CD4-positive, alpha-beta T cell (primary cell): ENCODE measurements at regions not wholly inside any gene's neighbourhood (a gene's known extent, or its start where the extent isn't known, plus 50 kb on each side); places are given as distances from the start of the nearest gene placed in this dataset.

Experiments
- ATAC-seq: fragments of 200-7000 bp; cut with Tn5 transposase; one replicate; pipeline ENCODE4 v1.10.0; 2022; ENCODE audit warnings: mild to moderate bottlenecking; ENCODE audit not compliant: poor library complexity
- CTCF ChIA-PET: fragments of 350-600 bp; sonication (Branson Sonifier 250); formaldehyde crosslinking; loops from one replicate; lab custom pipeline; 2021; ENCODE audit warnings: antibody characterized with exemption, inconsistent platforms; lab: Charles Lee
- POLR2A ChIA-PET: fragments of 350-600 bp; sonication (Branson Sonifier 250); formaldehyde crosslinking; loops from one replicate; lab custom pipeline; 2021; ENCODE audit warnings: antibody characterized with exemption, inconsistent platforms; lab: Charles Lee
- DNase-seq, 14 experiments: peaks; one replicate each; pipeline ENCODE4 v3.0.0-alpha.2; 2013 to 2020; ENCODE audit warnings: mixed read lengths in 2 of 14
- H3K27ac ChIP-seq, 2 donors: one replicate each; pipeline versions ENCODE4 v1.5.1 to v1.7.0; 2013; ENCODE audit warnings: low read length in 2 of 2, low read depth in 1 of 2, mild to moderate bottlenecking in 1 of 2
- H3K27me3 ChIP-seq, 2 experiments: 1 replicate in 1 of 2; 2 replicates in 1 of 2; pipeline versions ENCODE4 v1.6.1 to v1.7.0; 2013; ENCODE audit warnings: low read length in 2 of 2, control low read depth in 1 of 2, mild to moderate bottlenecking in 1 of 2, moderate library complexity in 1 of 2; ENCODE audit not compliant: insufficient read depth in 2 of 2, control insufficient read depth in 1 of 2
- H3K36me3 ChIP-seq: one replicate; pipeline ENCODE4 v1.6.1; 2013; ENCODE audit warnings: low read length, control low read depth; ENCODE audit not compliant: insufficient read depth
- H3K4me1 ChIP-seq: one replicate; pipeline ENCODE4 v1.6.1; 2013; ENCODE audit warnings: low read length, control low read depth; ENCODE audit not compliant: insufficient read depth
- H3K4me3 ChIP-seq: one replicate; pipeline ENCODE4 v1.5.1; 2013; ENCODE audit warnings: mild to moderate bottlenecking, low read length, moderate library complexity
- H3K9me3 ChIP-seq, 2 experiments: 1 replicate in 1 of 2; 2 replicates in 1 of 2; pipeline versions ENCODE4 v1.6.1 to v1.7.0; 2013; ENCODE audit warnings: low read length in 2 of 2, mild to moderate bottlenecking in 2 of 2, control low read depth in 1 of 2, moderate library complexity in 1 of 2; ENCODE audit not compliant: control insufficient read depth in 1 of 2, insufficient read depth in 1 of 2
- H3K27ac Mint-ChIP-seq: one replicate; pipeline ENCODE4 v1.8.0; 2020; ENCODE audit warnings: mixed read lengths
- H3K27me3 Mint-ChIP-seq: one replicate; pipeline ENCODE4 v1.8.0; 2021; ENCODE audit warnings: mixed read lengths
- H3K36me3 Mint-ChIP-seq: one replicate; pipeline ENCODE4 v1.8.0; 2021; ENCODE audit warnings: low read depth, mixed read lengths
- H3K4me1 Mint-ChIP-seq: one replicate; pipeline ENCODE4 v1.8.0; 2021; ENCODE audit warnings: low read depth, mixed read lengths
- H3K4me3 Mint-ChIP-seq: one replicate; pipeline ENCODE4 v1.8.0; 2020; ENCODE audit warnings: mild to moderate bottlenecking, mixed read lengths
- H3K9me3 Mint-ChIP-seq: one replicate; pipeline ENCODE4 v1.8.0; 2020; ENCODE audit warnings: mixed read lengths
- intact Hi-C, 2 experiments: fragments of 100-400 bp; cut with DNase I in 1 of 2; cut with micrococcal nuclease in 1 of 2; formaldehyde crosslinking; loops; one replicate each; pipeline versions ENCODE4 v1.15.1 to v1.9.0; 2023 to 2025; cut with DNase I, micrococcal nuclease
- TF ChIP-seq, protein P1 (sequence below): fragments of 200-600 bp; IDR thresholded peaks from one replicate; pipeline ENCODE4 v1.8.0; 2022; ENCODE audit warnings: antibody characterized with exemption, mild to moderate bottlenecking

DNA sequence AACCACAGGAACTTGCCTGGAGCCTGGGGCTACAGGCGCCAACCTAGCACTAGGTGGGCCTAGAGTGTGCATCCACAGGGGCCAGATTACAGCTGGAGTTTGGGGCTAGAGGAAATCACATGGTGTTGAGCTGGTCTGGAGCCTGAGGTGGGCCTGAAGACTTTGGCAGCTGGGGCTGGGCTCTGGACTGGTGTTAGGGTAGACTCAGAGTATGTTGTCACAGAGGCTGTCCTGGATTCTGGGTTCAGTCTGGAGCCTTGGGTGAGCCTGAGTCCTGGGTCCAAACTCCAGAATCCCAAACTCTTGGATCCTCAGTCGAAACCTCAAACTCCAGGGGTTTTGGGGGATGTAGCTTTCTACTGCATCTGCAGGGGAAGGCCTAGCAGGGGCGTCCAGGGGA is 356.7 kb downstream of the FRK start:
- Mint-ChIP-seq H3K36me3 (no peaks in the 10 kb centered on the region), H3K9me3 (peaks cover 9% of the 10 kb centered on the region), H3K4me1 (no peaks in the 10 kb centered on the region), H3K4me3 (no peak overlapping the region), H3K27me3 (no peaks in the 10 kb centered on the region), H3K27ac (no peak overlapping the region)
- Histone ChIP-seq H3K27ac (no peak overlapping the region), H3K27me3 (no peaks in the 10 kb centered on the region), H3K4me1 (no peaks in the 10 kb centered on the region), H3K36me3 (no peaks in the 10 kb centered on the region), H3K4me3 (no peak overlapping the region), H3K9me3 (peaks cover 7 to 12% of the 10 kb centered on the region in 2 experiments)
- intact Hi-C loops: no loop called here
- POLR2A ChIA-PET: no interaction called here
- CTCF ChIA-PET: no interaction called here
- TF ChIP-seq, protein P1, sequence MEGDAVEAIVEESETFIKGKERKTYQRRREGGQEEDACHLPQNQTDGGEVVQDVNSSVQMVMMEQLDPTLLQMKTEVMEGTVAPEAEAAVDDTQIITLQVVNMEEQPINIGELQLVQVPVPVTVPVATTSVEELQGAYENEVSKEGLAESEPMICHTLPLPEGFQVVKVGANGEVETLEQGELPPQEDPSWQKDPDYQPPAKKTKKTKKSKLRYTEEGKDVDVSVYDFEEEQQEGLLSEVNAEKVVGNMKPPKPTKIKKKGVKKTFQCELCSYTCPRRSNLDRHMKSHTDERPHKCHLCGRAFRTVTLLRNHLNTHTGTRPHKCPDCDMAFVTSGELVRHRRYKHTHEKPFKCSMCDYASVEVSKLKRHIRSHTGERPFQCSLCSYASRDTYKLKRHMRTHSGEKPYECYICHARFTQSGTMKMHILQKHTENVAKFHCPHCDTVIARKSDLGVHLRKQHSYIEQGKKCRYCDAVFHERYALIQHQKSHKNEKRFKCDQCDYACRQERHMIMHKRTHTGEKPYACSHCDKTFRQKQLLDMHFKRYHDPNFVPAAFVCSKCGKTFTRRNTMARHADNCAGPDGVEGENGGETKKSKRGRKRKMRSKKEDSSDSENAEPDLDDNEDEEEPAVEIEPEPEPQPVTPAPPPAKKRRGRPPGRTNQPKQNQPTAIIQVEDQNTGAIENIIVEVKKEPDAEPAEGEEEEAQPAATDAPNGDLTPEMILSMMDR: no peak
- no peak for ATAC-seq
- no peak for DNase-seq

DNA sequence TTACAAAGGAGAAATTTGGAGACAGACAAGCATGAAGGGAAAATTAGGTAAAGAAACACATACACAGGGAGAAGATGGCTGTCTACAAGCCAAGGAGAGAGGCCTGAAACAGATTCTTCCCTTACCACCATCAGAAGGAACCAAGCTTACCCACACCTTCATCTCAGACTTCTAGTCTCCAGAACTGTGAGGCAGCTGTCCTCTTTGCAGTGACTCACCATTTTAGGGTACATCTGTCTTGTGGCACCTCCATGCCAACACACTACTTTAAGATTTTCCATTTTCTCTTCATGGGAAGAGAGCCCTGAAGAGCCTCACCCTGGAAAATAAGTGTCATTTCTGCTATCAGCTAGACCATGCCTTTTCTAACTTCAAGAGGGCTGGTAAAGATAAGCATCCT is 369.3 kb downstream of the FRK start:
- POLR2A ChIA-PET: no interaction called here
- DNase-seq (no peak), ATAC-seq (no peak)
- H3K4me1 Mint-ChIP-seq: no peaks in the 10 kb centered on the region
- no peaks in the 10 kb centered on the region for H3K36me3 Mint-ChIP-seq
- H3K4me3 Mint-ChIP-seq: no peak overlapping the region
- TF ChIP-seq, protein P1: no peak
- Histone ChIP-seq H3K9me3 (no peaks in the 10 kb centered on the region), H3K4me1 (no peaks in the 10 kb centered on the region), H3K27ac (no peak overlapping the region), H3K36me3 (no peaks in the 10 kb centered on the region), H3K27me3 (no peaks in the 10 kb centered on the region), H3K4me3 (no peak overlapping the region)
- CTCF ChIA-PET: no interaction called here
- no peak overlapping the region for H3K27ac Mint-ChIP-seq
- H3K9me3 Mint-ChIP-seq: no peaks in the 10 kb centered on the region
- intact Hi-C loops: no loop called here
- H3K27me3 Mint-ChIP-seq: no peaks in the 10 kb centered on the region

DNA sequence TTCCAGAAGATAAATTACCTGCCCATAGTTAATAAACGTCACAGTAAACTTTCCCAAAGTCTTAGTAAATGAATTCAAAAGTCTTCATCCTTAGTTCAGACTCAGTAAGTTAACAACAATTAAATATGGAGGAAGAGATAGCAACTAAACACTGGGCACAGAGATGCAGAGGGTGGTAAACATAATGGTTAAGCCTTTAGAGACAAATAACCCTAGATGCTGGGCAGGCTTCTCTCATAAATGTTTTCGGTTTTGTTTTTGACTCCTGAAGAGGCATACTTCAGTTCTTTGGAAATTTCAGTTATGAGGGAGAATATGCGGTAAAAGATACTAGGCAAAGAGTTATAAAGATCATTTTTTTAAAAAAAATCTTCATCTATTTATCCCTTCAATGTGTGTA is 369.8 kb downstream of the FRK start:
- CTCF ChIA-PET: no interaction called here
- H3K4me3 Mint-ChIP-seq: no peak overlapping the region
- POLR2A ChIA-PET: no interaction called here

More for the DNA sequence above, 369.8 kb downstream of the FRK start:
- Mint-ChIP-seq H3K36me3 (no peaks in the 10 kb centered on the region), H3K4me1 (no peaks in the 10 kb centered on the region), H3K27me3 (no peaks in the 10 kb centered on the region), H3K27ac (no peak overlapping the region), H3K9me3 (no peaks in the 10 kb centered on the region)
- H3K4me1 ChIP-seq: no peaks in the 10 kb centered on the region
- ATAC-seq (no peak), DNase-seq (no peak)
- no peaks in the 10 kb centered on the region for H3K36me3 ChIP-seq
- no peaks in the 10 kb centered on the region for H3K27me3 ChIP-seq
- intact Hi-C loops: no loop called here
- H3K9me3 ChIP-seq: no peaks in the 10 kb centered on the region
- H3K4me3 ChIP-seq: no peak overlapping the region
- TF ChIP-seq, protein P1: no peak
- H3K27ac ChIP-seq: no peak overlapping the region
